GM20000 (cell line): ENCODE measurements at regions not wholly inside any gene's neighbourhood (a gene's known extent, or its start where the extent isn't known, plus 50 kb on each side); places are given as distances from the start of the nearest gene placed in this dataset.

Experiments used
- DNase-seq: peaks from one replicate; pipeline ENCODE4 v3.0.0; 2012; ENCODE audit warnings: low spot score
- TF ChIP-seq, protein P1 (sequence below): IDR thresholded peaks from 2 replicates; pipeline ENCODE4 v1.5.1; 2012; ENCODE audit warnings: mild to moderate bottlenecking, control low read depth; ENCODE audit errors: extremely low read depth, missing control alignments

DNA sequence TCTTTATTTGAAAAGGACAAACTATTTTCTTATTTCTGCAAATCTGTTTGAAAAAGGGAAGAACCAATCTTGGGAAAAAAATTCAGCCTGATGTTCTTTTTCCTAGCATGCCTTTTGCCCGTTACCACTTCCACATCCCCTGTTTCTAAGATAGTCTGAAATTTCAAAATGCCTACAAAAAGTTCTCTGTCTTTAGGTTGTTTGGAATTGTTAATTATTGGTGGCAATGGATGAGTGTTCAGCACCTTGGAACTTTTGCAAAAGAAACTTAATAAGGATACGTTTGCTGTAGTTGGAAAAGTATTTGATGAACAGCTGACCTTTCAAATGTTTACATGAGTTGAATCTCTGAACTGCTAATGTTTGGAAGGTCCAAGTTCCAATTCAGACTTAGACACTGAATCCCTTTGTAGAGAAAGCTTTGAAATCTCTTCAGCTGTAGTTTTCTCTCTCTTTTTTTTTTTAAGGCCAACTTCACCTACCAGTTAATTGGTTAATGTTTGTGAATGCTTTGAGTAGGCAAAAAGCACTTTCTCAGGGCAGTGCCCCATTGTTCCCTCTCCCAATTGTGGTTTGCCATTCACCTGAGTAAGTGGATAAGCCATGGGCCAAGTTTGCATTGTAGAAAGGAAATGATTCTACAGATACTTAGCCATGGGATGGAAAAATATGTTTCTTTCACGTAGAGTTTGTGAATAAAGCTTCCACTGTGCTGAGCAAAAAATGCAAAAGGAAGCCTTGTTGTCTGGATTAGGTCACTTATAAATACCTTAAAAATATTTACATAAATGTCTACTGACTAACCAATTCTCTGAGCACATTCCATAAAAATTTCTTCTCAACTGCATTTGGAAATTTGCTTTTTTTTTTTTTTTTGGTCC lies 156.4 kb upstream of the ELL2 start:
- TF ChIP-seq, protein P1, sequence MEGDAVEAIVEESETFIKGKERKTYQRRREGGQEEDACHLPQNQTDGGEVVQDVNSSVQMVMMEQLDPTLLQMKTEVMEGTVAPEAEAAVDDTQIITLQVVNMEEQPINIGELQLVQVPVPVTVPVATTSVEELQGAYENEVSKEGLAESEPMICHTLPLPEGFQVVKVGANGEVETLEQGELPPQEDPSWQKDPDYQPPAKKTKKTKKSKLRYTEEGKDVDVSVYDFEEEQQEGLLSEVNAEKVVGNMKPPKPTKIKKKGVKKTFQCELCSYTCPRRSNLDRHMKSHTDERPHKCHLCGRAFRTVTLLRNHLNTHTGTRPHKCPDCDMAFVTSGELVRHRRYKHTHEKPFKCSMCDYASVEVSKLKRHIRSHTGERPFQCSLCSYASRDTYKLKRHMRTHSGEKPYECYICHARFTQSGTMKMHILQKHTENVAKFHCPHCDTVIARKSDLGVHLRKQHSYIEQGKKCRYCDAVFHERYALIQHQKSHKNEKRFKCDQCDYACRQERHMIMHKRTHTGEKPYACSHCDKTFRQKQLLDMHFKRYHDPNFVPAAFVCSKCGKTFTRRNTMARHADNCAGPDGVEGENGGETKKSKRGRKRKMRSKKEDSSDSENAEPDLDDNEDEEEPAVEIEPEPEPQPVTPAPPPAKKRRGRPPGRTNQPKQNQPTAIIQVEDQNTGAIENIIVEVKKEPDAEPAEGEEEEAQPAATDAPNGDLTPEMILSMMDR: no peak
- no peak for DNase-seq

DNA sequence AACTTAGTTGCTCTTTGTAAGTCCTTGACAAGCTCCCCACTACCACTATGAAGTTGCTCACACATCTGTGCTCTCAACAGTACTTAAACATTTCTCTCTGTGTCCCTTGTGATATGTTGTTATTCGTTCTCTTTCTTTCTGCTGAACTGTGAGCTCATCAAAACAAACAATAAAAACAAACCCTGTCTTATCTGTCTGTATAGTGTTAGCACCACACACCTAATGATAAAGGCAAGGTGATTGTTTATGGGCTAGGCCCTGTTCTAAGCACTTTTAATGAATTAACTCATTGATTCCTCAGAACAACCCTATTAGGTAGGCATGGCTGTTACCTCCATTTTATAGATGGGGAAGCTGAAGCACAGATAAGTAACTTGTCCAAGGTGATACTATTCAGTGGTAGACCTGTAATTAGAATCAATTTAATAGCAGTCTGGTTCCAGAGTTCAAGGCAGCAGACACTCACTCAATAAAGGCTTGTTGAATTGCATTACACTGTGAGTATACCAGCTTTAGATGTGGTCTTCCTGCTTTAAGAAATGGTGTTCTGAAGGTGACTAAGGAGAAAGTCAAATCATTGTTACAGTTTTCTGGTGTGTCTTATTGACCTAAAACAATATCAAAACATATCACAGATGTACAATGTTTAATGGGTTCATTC lies 153.6 kb upstream of the ELL2 start:
- TF ChIP-seq, protein P1: no peak

DNA sequence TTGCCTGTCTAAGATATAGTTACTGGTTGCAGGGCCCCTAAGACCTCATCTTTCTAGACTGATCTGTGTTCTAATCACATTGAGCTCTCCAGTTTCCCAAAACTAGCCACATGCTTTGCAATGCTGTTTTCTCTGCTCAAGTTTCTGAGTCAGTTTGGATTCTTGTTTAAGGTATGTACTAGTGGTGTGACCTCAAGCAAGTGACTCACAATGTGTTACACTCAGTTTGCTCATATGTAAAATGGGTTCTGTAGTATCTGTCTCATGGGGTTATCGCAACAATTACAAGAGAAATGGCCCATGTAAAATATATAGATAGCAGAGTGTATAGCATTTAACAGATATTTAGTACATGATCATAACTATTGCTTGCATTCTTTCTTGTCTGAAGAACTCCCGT lies 153.1 kb upstream of the ELL2 start:
- TF ChIP-seq, protein P1: no peak
- DNase-seq: no peak

More for the DNA sequence above, 153.6 kb upstream of the ELL2 start:
- no peak for DNase-seq

DNA sequence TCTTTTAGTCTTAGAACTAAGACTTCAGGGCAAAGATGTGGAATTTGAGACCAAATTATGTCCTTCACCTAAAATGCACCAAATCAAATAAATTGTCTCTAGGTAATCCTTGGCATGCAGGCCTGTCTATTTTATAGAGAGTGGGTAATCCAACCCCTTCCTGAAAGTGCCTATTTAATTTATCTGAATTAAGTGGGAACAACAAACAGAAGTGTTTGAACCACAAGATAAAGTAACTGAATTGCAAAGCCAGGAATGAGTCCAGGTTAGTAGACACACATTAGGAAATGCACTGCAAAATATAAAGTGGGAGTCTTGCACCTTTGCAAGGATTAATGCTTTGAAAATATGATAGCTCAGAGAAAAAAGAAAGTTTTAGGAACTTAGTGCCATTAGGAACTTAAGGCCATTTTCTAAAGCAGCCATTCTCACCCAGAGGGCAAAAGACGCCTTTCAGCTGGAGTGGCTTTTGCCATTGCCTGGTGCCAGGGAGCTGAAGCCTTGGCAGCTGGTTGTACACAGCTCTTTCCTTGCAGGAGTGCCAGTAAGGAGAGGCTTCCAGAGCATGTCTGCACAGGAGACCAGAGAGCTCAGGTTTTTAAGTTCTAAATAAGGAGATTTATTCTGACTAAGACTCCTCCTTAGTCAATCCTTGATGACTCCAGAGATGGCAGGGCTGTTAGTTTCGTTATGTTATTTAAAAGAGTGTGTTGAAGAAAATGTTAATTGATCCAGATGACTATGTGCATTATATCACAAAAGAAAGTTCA lies 151.7 kb upstream of the ELL2 start:
- TF ChIP-seq, protein P1: no peak
- no peak for DNase-seq

DNA sequence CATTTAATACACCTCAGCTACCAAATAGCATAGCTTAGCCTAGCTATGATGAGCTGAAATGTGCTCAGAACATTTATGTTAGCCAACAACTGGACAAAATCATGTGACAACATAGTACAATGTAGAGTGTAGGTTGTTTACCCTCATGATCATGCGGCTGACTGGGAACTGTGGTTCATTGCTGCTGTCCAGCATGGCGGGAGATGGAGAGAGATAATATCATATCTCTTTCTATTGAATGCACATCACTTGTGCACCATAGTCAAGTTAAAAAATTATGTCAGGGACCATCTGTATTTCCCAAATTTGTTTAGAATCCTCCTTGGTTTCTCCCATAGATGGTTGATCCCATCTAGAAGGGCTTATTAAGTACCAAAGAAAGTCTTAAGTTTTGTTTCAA lies 151.1 kb upstream of the ELL2 start:
- no peak for DNase-seq
- TF ChIP-seq, protein P1: no peak

DNA sequence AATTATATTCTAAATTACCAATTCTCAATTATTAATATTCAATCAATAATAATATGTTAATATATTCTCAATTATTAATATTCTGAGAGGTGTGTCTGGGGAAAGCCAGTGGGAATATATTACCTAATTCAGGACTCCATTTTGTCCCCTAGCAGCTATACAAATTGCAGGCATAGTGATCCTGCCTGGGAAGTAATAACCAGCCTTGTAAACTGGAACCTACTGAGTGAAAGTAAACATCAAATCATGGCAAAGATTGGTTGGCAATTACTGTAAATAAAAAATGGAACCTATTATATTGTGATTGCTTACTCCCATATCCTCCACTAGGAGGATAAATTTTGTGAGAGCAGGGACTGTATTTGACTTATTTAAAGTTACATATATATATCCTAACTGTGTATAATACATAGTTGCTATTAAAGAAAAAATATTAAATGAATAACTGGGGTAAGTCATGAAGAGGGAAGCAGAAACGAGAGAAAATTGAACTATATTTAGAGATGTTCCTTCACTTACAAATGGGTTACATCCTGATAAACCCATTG lies 150.5 kb upstream of the ELL2 start:
- DNase-seq: no peak
- TF ChIP-seq, protein P1: no peak
